OCI-LY7 (cell line): ENCODE measurements at regions not wholly inside any gene's neighbourhood (a gene's known extent, or its start where the extent isn't known, plus 50 kb on each side); places are given as distances from the start of the nearest gene placed in this dataset.

Experiments
- EZH2phosphoT487 ChIP-seq: fragments of 200-600 bp; sonication (generic); IDR thresholded peaks from 2 replicates; pipeline ENCODE4 v1.6.1; 2018; ENCODE audit warnings: low read depth, borderline replicate concordance, mild to moderate bottlenecking, mixed run types, antibody characterized with exemption, low read length, moderate library complexity, mixed read lengths
- TF ChIP-seq, protein P1 (sequence below): fragments of 200-600 bp; sonication (generic); conservative IDR thresholded peaks from 2 replicates; pipeline ENCODE4 v1.5.1; 2014; ENCODE audit warnings: mild to moderate bottlenecking, antibody characterized with exemption, low read length, moderate library complexity, mixed read lengths

DNA sequence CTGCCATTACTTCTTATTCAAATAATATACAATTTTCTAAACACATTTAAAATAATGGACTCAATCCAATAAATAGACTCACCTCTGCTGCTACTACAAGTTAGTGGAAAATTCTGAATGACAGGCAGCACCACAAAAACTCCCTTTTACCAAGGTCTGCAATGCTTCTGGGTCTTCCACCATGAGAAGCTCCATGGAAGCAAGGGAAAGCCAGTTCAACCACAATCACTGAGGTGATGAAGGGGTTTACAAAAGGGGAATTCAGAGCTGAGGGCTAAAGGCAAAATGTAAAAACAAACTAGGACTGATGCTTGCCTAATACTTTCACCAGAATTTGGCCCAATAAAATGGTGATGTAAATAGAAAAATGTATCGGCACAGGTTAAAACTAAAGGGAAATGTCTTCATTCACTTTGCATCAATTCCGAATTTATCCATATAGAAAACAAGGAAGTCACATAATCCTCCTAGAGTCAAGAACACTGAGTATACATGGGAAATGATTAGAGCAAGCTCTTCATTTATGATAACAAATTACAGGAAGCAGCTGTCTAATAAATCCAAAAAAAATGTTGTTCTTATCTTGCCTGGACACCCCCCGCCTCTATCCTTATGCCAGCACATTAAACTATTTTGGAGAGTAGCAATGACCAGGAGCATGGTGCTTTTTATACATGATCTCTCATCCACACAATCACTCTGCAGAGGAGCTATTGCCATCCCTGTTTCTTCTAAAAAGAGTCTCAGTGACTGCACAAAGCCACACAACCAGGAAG, 66.3 kb upstream of the NFIB start:
- TF ChIP-seq, protein P1, sequence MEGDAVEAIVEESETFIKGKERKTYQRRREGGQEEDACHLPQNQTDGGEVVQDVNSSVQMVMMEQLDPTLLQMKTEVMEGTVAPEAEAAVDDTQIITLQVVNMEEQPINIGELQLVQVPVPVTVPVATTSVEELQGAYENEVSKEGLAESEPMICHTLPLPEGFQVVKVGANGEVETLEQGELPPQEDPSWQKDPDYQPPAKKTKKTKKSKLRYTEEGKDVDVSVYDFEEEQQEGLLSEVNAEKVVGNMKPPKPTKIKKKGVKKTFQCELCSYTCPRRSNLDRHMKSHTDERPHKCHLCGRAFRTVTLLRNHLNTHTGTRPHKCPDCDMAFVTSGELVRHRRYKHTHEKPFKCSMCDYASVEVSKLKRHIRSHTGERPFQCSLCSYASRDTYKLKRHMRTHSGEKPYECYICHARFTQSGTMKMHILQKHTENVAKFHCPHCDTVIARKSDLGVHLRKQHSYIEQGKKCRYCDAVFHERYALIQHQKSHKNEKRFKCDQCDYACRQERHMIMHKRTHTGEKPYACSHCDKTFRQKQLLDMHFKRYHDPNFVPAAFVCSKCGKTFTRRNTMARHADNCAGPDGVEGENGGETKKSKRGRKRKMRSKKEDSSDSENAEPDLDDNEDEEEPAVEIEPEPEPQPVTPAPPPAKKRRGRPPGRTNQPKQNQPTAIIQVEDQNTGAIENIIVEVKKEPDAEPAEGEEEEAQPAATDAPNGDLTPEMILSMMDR: no peak
- TF ChIP-seq EZH2phosphoT487: no peak
